HG02970 (cell line): ENCODE measurements at regions not wholly inside any gene's neighbourhood (a gene's known extent, or its start where the extent isn't known, plus 50 kb on each side); places are given as distances from the start of the nearest gene placed in this dataset.
"Not testable (repeated sequence)": the region's sequence is repeated elsewhere in the genome, so short reads cannot be mapped to it uniquely, and the experiment has no call there.

Experiments
- ATAC-seq: cut with Tn5 transposase; IDR thresholded peaks from one replicate; pipeline ENCODE4 v1.9.1; 2021; ENCODE audit warnings: mild to moderate bottlenecking, moderate library complexity, moderate number of reproducible peaks; ENCODE audit not compliant: unreplicated experiment, low FRiP score

DNA sequence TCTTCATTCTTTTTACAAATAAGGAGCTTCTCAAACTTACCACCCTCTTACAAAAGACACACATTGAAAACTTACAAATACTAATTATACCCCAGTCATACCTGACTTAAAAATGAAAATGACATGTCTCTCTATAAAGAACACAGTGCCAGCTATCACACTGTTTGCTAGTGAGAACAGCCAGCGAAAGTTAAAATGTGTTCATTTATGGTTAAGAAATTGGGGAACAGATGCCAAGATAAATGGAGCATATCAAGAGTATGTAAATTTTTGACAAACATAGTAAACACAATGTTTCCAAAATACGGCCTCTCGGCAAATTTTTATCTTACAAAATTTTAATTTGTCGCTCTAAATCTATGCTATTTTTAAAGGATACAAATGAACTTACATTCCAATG is 1422.9 kb downstream of the KCNT2 start:
- ATAC-seq = no peak

DNA sequence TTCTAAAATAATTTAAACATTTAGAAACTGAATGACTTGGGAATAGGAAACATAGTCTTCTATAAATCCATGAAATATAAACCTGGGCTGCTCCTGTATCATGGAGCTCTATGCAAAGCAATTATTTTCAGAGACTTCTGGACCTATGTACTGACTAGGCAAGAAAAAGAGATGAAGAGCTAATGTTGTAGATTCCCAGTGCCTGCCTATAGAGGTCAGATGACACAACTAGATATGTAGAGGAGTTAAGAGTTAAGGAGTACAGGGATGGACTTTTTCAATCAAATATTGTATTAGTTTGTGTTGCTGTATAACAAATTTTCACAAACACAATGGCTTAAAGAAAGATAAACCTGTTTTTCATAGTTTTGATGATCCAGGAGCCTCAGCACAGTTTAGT is 1434.5 kb downstream of the KCNT2 start:
- no peak for ATAC-seq

DNA sequence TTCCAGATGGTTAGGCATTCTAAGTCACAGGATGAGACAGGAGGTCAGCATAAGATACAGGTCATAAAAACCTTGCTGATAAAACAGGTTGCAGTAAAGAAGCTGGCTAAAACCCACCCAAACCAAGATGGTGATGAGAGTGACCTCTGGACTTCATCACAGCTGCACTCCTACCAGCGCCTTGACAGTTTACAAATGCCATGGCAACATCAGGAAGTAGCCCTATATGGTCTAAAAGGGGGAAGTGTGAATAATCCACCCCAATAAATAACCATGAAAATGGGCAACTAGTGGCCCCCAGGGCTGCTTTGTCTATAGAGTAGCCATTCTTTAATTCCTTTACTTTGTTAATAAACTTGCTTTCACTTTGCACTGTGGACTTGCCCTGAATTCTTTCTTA is 1448.4 kb downstream of the KCNT2 start:
- ATAC-seq = not testable (repeated sequence)

DNA sequence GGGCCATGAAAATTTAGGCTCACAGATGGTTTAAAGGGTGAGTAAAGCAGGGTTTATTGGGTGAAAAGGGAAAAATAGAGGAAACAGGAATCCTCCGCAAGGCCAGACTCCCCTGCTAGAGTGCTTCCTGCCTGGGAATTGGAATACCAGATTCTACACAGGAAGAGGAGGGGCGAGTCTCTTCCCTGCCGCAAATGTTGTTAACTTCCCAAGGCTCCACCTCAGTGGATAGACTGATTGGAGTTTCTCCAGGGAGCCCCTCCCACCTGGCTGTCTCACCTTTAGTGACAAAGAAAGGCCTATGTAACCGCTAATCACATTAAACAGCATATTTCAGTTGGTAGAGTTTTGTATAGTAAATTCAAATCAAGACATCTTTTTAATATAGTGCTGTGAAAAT is 1450.1 kb downstream of the KCNT2 start:
- no peak for ATAC-seq

DNA sequence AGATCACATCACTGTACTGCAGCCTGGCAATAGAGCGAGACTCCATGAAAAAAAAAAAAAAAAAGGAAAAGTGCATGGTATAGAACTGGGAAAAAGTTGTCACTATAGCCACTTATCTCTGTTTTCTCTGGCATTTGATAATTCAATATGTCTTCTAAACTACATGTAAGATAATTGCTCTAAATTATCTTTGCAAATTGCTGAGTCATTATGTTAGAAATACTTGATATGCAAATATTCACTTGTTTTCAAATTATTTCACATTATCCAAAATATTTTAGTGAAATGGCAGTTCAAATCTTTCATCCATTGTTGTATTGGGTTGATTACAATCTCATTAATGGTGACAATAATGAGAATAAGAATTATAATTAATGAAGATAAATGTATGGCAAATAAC is 1455.1 kb downstream of the KCNT2 start:
- ATAC-seq = no peak

DNA sequence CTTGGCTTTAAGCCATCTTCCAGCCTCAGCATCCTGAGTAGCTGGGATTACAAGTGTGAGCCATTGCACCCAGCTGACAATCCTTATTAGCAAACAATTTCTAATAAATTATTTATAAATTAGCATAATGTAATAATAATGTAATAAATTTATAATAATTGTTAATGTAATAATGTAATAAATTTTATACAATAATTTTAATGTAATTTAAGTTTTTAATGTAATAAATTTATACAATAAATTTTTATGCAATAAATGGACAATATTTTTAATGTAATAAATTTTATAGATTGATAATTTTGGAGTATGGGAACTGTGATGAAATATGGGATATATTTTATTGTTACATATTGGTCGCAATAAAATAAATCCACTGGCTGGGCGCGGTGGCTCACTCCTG is 1457.5 kb downstream of the KCNT2 start:
- ATAC-seq = no peak

DNA sequence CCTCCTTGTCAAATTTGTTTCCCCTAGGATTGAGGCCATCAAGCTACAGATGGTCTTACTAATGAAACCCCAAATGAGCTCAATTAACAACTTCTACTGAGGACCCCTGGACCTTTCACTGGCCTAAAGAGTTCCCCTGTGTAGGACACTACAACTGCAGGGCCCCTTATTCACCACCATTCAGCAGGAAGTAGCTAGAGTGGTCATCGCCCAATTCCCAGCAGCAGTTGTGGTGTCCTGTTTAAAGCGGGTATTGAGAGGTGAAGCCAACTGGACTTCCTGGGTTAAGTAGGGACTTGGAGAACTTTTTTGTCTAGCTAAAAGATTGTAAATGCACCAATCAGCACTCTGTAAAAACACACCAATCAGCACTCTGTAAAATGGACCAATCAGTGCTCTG is 1466.9 kb downstream of the KCNT2 start:
- no peak for ATAC-seq

DNA sequence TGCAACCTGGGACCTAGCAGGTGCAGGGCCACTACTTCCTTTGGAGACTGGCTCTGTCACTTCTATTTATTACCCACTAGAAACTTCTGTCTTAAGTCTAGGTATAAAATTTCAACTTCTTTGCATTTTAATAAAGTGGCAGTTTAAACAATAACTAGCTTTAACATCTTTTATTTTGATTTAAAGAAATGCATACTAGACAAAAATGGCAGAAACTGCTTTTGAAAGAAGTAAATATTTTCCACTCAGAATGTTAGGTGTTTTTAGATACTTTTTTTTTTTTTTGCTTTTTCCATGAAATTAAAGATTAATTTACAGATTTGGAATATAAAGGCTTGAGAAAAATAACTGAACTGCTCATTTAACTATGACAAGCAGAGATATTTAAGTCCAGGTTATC is 1477.6 kb downstream of the KCNT2 start:
- ATAC-seq = no peak

DNA sequence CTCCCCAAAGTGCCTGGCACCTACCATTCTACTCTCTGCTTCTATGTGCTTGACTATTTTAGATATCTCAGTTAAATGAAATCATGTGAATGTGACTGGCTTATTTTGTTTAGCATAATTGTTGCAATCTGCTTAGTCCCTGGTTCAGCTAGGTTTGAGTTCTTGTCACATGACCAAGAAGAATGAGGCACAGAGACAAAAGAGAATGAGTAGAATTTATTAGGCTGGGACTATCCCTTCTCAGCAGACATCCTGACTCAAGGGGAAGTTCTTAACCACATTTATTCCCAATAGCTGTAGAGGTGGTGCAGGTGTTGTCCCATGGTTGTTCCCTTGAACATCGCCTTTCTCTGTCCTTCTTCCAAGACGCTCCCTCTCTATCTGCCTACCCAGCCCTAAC is 1485.7 kb downstream of the KCNT2 start:
- ATAC-seq = no peak

DNA sequence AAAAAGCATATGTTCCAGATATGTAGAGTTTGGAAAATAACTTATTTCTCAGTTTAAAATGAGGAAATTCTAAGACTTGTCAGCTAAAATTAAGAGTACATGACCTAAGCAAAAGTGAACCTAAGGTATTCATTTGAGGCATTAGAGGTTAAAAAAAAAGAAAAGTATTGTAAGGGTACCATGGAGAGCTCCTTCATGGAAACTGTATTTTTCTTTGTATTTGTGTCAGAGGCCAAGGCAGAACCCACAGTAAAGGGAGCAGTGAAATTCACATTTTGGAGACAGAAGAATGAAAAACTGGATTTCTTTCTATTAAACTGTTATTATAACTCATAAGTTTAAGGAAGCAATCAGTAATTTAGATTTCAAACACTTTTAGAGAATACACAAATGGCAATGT is 1494.8 kb downstream of the KCNT2 start:
- ATAC-seq = no peak

DNA sequence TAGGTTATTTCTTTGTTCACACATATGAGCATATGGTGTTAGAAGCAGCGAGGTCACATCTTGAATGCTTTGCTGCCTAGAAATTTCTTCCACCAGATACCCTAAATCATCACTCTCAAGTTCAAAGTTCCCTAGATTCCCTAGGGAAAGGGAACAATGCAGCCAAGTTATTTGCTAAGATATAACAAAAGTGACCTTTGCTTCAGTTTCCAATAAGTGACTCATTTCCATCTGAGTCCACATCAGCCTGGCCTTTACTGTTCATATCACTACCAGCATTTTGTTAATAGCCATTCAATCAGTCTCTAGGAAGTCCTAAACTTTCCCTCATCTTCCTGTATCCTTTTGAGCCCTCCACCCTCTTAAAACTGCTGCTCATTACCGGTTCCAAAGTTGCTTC is 1502.5 kb downstream of the KCNT2 start:
- no peak for ATAC-seq

DNA sequence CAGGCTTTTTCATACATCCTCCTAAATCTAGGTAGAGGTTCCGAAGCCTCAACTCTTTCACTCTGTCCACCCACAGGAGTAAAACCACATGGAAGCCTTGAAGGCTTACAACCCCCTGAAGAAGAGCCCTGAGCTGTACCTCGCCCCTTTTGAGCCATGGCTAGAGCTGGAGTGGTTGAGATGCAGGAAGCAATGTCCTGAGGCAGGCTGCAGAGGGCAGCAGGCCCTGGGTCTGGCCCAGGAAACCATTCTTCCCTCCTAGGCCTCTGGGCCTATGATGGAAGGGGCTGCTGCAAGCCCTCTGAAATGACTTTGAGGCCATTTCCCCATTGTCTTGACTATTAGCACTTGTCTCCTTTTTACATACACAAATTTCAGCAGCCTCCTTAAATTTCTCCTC is 1503.0 kb downstream of the KCNT2 start:
- no peak for ATAC-seq

DNA sequence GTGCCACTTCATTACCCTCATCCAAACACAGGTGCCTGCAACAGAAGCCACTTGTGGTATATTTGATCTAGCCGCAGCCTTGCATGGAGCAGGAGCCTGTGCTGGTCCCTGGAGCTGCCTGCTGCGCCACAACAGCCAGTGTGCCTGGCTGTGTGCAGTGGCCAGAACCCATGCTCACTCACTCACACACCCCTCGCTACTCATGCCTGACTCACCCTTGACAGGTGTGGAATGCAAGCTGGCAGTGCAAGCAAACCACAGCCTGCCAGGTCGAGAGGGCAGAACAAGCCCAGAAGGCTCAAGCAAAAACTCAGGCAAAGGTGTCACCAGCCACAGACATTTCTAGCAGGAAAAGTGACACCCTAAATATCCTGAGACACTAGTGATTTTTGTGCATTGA is 1510.9 kb downstream of the KCNT2 start:
- ATAC-seq = no peak

DNA sequence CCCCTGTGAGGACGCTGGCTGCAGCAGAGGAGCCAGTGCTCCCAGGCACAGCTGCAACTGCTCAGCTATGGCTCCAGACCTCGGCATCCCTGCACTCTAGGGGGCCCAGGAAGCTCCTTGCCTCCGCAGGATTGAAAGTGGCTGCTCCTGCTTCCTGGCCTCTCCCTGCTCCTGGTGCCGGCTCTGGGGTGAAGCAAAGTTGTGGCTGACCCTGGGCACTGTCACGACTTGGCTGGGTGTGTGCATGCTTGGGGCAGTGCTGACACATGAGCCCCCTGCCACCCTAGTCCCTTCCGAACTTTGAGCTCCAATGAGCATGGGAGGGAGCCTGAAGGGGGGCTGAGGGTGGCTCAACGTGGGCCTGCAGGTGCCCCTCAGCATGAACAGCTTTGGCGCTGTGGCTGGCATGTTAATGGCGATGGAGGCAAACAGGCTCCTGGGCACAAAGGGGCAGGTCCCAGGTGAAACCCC is 1512.2 kb downstream of the KCNT2 start:
- ATAC-seq = no peak

DNA sequence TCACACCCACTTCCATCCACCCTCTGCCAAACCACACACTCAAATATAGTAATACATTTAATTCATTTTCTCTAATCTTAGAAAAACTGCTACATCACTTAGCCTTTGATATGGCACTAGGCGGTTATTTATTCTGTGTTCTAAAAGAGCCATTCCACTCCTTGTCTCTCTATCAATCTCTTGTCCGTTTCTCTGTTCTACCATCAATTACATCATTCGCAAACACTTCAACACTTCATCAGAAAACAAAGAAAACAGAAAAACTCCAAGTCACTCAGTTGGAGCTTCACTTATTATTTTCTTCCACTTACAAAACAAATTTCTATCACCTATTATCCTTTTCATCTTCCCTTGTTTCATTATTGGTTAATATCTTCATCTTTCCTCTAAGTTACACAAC is 1523.0 kb downstream of the KCNT2 start:
- ATAC-seq = no peak

DNA sequence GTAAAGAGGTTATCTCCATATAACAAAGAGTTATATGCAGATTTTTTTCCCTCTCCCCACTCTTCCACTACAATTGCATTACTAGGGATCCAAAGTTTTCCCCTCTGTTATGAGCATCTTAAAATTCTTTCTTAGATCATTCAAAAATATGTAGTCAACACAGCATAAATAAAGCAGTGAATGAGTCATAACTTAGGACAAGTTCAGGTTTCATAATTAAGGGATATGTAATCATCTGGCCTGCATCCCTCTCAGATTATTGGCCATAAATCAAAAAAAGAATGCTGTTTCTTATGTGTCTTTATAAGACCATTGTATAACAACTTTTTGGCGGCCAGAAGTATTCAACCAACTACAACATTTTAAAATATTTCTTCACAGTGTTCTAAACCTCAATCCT is 1526.1 kb downstream of the KCNT2 start:
- ATAC-seq = no peak

DNA sequence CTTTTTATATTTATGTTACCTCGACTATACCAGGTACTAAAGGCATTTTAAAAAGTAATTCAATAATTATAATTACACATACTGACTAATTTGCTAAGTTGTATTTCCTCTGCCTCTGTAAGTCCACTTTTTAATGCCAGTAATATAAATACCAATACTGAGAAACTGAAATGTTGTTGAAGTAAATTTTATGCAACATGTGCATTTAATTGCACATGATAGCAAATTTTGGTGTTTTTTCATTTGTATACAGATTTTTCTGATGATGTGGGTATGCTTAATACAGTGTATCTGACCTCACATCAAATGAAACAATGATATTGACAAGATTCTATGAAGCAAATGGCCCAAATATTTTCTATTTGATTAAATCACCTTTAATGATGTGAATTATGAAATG is 1531.6 kb downstream of the KCNT2 start:
- ATAC-seq = no peak

DNA sequence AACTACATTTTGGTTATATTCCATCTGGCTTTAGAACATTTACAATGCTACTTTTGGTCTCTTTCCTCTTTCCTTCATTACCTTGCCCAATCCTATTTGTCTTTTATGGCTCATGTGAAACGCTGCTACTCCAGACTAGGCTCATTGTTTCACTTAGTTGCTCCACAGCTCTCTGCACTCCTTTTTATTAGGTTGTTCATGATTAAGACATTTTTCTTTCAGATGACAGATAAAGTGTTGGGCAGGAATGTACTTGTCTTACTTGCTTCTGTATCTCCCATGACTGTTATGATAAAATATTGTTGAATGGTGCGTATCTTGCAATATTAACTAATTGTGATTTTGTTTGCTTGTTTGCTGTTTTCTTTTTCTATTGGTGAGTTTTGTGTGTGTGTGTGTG is 1532.3 kb downstream of the KCNT2 start:
- ATAC-seq = no peak

DNA sequence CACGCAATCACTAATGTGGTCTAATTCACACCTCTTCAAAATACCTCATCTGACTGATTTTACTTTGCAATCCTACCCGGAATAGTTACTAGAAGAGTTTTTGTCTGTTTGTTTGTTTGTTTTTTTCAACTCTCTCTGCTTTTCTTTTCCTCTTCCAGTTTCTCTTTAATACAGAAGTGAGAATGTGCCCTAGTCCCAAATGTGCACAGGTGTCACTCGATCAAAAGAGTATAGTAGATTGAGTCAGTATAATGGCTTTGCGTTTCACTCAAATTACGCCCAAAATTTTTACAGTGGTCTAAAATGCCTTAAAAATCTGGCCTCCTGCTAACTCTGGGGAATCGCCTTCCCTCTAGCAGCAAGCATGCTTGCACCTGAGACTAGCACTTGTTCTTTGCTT is 1536.8 kb downstream of the KCNT2 start:
- ATAC-seq = no peak

DNA sequence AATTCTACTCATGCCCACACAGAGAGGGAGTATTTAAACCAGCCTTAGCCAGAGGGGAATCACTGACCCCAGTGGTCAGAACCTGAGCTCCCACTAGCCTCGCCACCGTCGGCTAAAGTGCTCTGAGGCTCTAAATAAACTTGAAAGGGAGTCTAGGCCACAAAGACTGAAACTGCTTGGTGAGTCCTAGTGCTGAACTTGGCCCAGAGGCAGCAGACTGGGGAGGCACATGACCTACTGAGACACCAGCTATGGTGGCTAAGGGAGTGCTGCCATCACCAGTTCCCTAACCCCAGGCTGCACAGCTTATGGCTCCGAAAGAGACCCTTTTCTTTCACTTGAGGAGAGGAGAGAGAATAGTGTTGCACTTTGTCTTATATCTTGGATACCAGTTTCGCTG is 1542.8 kb downstream of the KCNT2 start:
- no peak for ATAC-seq

DNA sequence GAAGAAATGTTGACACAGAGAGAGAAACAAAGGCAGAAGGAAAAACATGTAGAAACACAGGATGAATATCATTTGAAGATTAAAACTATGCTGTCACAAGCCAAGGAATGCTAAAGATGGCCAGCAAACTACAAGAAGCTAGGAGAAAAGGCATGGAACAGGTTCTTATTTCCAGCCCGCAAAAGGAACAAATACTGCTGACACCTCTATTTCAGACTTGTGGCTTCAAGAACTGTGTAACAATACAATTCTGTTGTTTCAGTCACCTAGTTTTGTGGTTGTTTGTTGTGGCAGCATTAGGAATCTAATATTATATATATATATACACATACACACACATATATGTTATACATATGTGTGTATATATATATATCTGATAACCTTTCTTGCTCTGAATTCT is 1543.9 kb downstream of the KCNT2 start:
- no peak for ATAC-seq

DNA sequence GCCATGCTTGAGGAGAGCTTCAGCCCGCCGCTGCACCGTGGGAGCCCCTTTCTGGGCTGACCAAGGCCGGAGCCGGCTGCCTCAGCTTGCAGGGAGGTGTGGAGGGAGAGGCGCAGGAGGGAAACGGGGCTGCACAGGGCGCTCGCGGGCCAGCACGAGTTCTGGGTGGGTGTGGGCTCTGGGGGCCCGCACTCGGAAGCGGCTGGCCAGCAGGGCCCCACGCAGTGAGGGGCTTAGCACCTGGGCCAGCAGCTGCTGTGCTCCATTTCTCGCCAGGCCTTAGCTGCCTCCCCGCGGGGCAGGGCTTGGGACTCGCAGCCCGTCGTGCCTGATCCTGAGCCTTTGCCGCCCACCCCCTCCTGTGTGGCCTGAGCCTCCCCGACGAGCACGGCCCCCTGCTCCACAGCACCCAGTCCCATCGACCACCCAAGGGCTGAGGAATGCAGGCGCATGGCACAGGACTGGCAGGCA is 1554.0 kb downstream of the KCNT2 start:
- ATAC-seq = no peak

DNA sequence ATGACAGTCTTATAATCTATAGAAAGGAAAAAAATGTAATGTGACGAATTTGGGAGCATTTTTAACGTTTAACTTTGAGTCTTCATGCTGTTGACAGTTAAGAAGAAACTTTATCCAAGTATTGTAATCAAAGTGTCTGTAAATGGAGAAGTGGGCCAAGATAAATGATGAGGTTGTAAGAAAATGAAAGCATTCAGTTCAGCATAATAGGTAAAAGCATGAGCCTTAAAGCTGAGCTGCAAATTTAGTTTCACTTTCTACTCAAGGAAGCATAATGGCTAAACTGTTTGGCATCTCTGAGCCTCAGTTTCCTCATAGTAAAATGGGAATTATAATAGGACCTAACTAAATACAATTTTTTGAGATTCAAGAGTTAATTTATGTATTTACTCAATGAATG is 1554.8 kb downstream of the KCNT2 start:
- no peak for ATAC-seq
